Right hindlimb (tissue), 1 donor: ENCODE measurements at regions not wholly inside any gene's neighbourhood (a gene's known extent, or its start where the extent isn't known, plus 50 kb on each side); places are given as distances from the start of the nearest gene placed in this dataset.
"Not testable (repeated sequence)": the region's sequence is repeated elsewhere in the genome, so short reads cannot be mapped to it uniquely, and the experiment has no call there.

ENCODE experiments used
- DNase-seq: peaks from one replicate; pipeline ENCODE4 v3.0.0-alpha.2; 2018

DNA sequence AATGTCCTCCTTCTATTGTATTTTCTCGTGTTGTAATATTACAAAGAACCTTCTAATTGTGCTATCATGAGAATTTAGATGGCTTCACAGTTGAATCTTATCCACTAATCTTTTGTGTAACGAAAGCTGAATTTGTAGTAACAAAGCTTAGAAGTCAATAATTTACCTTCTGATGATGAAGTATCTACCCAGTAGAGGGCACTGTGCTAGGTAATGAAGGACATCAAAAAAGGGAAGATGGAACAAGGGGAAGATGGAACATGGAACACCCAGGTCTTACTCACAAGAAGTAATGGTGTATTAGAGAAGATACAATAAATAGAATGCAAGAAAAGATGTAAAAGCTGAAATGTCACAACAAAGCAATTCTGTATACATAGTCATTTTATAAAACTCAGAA, 131.0 kb upstream of the CCNG1 start:
- DNase-seq = no peak

DNA sequence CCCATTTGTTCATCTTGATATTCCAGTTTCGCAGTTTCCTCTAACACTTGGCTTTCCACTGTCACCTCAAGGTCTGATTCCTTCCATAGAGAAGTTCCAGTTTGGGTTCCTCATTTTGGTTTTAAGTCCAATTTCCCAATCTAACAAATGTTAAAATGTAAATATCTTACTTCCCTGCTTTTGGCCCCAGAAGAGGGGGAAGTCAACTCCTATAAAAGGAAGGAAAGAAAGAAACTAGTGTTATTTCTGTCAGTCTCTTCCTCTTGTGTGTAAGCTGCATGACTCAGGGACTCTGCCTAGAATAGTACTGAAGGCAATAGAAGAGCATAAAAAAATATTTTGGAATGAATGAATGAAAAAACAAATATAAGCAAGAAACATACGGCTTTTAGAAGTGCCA, 127.5 kb upstream of the CCNG1 start:
- DNase-seq = no peak

DNA sequence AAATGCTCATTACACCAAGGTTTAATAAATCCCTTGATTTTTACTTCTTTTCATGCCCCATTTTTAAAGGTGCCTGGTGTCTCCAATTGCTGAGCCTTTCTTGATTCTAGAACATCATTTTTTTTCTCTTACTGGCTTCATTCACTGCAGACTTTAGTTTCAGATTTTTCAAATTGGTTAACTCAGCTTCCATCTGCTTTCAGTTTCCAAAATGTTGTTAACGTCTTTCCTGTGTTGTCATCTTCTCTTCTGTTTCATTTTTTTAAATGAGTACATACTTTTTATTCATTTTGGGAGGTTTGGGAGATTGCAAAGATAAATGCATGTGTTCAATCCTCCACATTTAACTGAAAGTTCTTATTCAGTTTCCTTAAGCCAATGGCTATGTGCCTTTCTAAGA, 126.4 kb upstream of the CCNG1 start:
- no peak for DNase-seq

DNA sequence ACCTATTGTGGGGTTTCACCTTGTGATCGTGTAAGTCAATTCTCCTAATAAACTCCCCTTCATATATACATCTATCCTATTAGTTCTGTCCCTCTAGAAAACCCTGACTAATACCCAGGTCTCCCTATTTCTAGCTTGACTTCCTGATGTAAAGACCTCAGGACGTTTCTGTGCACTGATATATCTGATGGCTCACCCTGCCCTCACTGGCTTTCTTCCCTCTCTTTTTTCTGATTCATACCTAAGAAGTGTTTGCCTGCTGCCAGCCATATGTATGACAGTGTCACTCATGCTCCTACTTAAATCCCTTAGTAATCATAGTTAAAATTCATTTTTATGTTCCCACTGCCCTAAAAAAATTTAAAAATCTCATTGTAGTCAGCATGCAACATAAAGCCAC, 124.8 kb upstream of the CCNG1 start:
- DNase-seq = no peak

DNA sequence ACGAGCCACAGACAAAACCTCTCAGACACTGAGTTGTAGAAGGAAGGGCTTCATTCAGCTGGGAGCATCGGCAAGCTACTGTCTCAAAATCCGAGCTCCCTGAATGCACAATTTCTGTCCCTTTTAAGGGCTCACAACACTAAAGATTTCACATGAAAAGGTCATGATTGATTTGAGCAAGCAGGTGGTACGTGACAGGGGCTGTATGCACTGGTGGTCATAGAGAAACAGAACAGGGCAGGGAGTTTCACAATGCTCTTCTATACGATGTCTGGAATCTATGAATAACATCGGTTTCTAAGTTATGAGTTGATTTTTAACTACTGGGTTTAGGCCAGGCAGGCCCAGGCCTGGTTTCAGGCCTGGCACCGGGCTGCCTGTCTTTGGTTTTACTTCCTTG, 124.3 kb upstream of the CCNG1 start:
- DNase-seq = not testable (repeated sequence)

DNA sequence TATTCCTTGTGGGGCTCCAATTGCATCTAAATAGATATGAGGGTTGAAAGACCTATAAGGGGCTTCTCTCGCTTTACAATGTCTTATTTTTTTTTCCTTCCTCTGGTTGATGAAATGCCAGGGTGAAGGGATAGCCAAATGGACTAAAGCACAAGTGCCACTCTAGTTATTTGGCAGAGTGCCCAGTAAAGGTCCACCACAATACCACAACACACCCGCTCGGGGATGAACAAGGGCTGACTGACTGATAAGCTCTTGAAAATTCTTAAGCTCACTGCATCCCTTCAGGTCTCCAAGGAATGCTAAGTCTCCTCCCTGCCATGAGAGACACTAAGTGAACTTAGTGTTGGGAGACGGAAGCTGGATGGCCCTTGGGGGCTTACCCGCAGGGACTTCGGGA, 121.0 kb upstream of the CCNG1 start:
- DNase-seq = not testable (repeated sequence)

DNA sequence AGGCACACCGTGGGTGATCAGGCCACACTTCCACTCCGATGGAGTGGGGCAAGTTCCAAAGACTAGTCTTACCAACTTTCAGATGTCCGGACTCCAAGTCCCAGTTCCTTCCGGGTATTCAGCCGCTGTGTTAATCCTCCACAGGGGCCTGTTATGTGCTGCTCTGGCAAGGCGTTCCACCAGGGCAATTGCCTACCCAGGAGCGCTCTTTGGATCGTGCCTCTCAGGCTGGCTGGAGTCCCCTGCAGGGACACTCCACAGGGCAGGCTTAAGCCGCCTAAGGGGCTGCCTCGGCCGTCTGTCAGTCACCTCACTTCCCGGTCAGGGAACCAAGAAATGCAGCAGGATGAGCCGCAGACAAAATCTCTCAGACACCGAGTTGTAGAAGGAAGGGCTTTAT, 118.7 kb upstream of the CCNG1 start:
- DNase-seq = no peak

DNA sequence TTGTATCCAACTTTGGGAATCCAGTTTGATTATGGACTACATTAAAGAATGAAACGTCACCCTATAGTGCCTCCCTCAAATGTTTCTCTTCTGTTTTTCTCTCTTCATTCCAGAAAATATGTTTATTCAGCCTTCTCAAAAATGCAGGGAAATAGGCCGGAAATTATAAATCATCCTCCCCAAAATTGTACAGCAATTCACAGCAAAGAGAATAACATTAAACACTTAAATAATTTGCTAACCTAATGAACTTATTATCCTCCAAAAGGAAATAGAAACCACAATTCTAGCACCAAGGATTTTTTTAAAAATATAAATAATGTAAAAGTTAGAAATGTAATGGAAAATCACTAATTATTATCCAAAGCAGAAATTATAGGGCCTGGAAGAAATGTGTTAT, 115.9 kb upstream of the CCNG1 start:
- DNase-seq = no peak

DNA sequence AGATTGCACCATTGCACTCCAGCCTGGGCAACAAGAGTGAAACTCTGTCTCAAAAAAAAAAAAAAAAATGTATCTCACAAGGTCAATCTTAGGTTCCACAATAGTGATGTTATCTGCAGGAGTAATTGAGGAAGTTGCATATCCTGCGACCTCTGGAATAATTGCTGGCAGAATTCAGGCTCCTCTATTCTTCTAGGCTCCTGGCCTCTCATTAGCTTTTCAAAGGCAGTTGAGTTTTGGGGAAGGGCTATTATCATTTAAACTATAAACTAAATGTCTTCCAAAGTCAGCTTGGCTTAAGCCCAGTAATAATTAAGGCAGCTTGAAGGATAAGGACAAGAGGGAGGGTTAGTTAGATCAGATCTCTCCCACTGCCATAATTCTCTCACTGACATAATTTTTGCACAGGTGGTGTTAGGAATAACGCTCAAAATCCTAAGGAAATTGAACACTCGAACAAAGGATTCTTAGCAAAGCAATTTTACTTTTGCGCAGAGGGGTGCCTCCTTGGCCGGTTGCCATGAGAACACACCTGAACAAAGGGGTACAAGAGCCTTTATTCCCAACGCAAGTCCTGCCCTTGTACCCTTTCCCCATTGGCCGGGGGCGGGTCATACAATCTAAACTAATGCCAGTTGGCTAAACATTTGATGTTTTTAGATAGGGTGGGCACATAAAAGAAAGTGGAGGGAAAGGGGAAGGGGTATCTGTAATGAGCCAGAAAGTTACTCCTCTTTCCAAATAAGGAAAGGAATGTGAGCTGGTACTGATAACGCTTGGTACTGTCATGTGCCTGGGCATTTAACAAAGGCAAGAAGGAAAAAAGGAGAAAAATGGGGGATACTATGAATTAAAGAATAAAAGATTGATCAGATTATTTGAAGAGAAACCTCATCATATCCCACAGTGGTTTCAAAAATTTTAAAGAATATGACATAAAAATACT, 106.4 kb upstream of the CCNG1 start:
- DNase-seq = no peak

DNA sequence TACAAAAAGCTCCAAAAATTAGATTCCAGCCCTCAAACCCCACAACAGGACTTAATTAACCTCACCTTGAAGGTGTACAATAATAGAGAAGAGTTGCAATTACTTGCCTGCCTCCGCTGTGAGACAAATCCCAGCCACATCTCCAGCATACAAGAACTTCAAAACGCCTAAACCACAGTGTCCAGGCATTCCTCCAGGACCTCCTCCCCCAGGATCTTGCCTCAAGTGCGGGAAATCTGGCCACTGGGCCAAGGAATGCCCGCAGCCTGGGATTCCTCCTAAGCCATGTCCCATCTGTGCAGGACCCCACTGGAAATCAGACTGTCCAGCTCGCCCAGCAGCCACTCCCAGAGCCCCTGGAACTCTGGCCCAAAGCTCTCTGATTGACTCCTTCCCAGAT, 101.3 kb upstream of the CCNG1 start:
- DNase-seq = not testable (repeated sequence)

DNA sequence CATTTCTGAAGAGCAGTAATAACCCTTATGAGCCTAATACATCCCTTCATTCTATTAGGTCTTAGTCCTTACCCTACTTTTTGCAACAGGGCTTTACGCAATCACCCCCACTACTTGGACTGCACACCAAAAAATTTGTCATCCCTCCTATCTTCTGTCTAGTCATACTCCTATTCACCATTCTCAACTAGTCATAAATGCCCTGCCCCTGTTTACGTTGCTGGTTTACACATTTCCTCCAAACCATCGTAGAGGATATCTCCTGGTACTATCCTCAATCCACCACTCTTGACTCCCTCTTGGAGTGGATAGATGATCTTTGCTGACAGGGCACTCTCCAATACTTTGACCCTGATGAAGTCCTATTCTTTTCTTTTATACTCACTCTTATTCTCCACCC, 98.2 kb upstream of the CCNG1 start:
- DNase-seq = no peak

DNA sequence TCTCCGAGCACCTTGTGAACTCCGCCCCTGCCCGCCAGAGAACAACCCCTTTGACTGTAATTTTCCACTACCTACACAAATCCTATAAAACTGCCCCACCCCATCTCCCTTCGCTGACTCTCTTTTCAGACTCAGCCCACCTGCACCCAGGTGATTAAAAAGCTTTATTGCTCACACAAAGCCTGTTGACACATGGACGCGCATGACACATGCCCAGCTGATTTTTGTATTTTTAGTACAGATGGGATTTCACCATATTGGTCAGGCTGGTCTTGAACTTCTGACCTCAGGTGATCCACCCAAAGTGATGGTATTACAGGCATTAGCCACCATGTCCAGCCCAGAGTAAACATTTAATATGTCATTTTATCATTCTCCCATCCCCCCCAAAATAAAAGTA, 97.0 kb upstream of the CCNG1 start:
- DNase-seq = not testable (repeated sequence)

DNA sequence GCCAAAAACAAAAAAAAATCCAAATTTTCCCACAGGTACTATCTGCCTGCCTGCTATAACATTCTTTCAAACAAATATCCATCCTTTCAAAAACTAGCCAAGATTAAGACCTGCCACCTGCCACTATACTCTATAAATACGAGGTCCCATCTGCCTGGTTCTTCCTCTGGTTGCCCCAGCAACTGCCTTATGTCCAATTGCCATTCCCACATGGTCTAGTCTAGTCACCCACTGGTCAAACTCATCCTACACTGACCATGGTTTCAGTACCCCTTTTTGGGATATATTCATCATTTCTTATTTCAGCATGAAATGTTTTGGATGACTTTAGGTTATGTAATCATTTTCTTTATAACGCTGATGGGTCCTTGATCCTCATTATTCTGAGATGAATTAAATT, 95.1 kb upstream of the CCNG1 start:
- DNase-seq = no peak

DNA sequence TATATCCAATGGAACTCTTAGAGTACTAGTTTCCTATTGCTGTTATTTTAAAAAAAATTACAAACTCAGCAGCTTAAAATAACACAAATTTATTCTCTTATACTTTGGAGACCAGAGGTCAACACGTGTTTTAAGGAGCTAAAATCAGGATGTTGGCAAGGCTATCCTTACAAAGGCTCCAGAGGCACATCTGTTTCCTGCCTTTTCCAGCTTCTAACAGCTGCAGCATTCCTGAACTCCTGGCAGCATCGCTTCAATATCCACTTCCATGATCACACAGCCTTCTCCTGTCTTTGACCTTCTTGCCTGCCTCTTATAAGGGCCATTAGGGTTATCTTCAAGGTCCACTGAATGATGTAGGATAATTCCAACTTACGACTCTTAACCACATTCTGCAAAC, 92.2 kb upstream of the CCNG1 start:
- DNase-seq = peak; percentile 32

DNA sequence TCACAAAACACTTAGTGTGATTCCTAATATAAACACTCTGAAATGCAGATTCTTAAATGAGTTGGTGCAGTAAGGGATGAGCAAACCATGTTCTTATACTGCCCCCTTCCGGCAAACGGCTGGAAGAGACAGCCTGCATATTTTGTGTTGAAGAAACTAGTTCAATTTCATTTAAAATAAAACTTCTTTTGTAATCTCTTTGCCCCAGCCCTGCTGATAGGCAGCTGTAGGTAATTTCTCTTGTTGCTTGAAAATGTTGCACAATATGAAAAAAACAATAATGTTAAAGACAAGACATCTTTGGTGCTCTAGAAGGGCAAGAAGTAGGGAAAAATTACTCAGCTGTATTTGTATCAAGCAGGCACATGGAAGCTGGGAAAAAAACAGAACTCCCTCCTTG, 89.7 kb upstream of the CCNG1 start:
- DNase-seq = peak; percentile 60

DNA sequence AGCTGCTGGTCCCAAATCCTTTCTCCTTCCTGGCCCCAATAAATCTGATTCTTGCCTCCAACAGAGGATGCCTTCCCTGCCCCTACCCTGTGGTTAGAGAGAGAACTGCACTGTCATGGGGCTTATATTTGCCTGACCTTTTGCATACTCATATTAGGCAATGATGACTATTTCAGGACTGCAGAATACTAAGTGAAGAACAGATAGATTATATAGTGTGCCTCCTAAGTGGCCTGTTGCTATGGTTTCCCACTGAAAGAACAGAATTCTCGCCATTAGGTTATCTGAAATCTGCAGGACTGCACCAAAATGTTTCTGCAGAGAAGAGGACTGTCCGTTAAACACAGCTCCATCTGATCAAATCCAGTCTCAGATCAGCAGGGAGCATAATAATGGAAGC, 87.3 kb upstream of the CCNG1 start:
- DNase-seq = no peak

DNA sequence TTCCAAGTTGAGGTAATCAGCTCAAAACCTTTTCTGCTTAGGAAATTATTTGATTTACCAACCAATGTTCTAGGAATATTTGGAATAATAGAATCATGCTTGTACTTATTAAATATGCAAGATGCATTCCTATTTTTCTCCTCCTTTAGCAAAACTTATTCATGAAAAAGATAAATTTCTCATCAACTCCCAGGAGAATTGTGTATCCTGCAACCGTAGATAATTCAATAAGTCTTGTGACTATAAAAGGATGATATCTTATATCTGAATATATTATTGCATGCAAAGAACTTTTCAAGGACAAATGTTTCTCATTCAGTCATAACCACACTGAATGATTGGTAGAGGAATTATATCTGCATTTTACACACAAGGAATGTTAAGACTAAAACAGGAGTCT, 84.9 kb upstream of the CCNG1 start:
- DNase-seq = no peak

DNA sequence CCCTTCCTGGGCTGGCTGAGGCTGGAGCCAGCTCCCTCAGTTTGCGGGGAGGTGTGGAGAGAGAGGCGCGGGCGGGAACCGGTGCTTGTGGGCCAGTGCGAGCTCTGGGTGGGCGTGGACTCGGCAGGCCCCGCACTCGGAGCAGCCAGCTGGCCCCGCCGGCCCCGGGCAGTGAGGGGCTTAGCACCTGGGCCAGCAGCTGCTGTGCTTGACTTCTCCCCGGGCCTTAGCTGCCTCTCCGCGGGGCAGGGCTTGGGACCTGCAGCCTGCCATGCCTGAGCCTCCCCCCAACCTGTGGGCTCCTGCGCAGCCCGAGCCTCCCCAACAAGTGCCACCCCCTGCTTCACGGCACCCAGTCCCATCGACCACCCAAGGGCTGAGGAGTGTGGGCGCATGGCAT, 81.6 kb upstream of the CCNG1 start:
- not testable (repeated sequence) for DNase-seq

DNA sequence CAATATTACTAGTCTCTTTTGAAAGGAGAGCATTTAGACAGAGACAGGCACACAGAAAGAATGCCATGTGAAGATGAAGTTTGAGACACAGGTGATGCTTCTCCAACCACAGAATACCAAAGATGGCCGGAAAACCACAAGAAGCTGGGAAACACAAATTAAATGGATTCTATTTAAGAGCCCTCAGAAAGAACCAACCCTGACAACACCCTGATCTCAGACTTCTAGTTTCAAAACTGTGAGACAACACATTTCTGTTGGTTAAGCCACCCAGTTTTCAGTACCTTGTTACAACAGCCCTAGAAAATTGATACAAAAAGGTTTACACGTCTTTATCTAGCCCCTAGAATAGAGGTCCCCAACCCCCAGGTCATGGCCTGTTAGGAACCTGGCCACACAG, 79.8 kb upstream of the CCNG1 start:
- DNase-seq = no peak

DNA sequence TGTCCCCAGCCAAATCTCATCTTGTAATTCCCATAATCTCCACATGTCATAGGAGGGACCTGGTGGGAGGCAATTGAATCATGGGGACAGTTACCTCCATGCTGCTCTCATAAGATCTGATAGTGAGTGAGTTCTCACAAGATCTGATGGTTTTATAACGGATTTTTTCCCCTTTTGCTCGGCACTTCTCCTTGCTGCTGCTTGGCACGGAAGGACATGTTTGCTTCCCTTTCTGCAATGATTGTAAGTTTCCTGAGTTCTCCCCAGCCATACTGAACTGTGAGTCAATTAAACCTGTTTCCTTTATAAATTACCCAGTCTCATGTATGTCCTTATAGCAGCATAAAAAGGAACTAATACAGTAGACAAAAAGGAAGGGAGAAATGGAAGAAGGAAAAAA, 76.7 kb upstream of the CCNG1 start:
- DNase-seq = no peak

DNA sequence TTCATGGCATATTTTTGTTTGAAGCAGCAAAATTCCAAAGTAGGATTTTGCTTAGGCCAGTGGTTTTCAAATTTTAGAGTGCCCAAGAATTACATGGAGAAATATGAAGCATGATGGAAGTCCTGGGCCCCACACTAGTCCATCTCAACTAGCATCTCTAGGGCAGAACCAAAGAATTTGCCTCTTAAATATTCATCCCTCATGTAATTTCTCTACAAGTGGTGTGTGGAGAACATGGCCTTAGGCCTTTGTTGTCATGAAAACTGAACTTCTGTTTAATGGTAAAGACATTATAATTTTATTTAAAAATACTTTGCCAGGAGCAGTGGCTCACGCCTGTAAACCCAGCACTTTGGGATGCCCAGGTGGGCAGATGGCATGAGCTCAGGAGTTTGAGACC, 75.9 kb upstream of the CCNG1 start:
- no peak for DNase-seq

DNA sequence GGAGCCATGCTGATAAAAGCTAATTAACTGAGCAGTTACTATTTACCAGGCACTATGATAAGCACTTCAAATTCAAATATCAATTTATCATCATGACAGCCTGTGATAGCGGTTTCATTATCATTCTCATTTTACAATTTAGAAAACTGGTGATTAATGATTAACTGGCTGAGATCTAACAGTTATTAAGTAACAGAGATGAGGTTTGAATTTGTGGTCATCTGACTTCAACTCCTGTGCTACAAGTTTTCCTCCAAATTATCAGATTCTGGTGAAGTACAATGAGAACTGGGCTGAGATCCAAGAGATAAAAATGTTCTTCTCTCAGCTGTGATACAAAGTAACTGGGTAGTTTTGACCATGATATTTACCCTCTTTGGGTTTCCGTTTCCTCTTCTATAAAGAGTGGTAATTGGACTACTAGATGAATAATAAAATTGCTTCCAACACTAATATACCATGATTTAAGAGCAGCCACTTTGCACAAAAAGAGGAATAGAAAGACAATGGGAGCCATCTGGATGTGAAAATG, 74.5 kb upstream of the CCNG1 start:
- no peak for DNase-seq

DNA sequence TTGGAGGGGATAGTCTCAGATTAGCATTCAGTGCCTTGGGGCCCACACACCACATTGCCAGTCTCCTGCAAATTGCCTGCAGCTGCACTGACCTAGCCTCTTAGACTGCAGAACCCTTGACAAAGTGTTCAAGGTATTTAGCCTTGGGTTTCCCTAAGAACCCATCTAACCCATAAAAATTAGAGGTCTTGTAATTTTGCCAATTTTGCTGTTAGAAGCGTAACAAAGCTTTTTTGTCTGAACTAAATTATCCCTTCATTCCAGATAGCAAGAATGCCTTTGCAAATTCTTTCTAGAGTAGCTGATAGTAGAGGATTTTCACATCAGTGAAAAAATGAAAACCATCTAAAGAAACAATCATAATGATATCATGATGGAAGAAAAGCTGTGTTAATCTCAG, 74.0 kb upstream of the CCNG1 start:
- no peak for DNase-seq

DNA sequence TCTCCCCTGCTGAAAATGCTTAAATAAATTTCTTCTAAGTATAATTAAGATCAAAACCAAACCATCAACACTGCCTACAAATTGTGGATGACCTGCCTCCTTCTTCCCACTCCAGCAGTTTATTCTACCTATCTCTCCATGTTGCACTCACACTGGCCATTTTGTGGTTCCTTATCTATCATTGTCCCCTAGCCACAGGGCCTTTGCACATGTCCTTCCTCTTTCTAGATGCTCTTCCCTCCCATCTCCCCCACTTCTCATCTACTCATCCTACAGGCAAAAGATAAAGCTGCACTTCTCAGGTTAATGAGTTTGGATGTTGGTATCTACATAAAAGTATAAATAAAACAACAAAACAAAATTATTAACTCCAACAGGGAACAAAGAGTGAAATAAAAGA, 70.6 kb upstream of the CCNG1 start:
- no peak for DNase-seq
